H1 (cell line): ENCODE measurements at regions not wholly inside any gene's neighbourhood (a gene's known extent, or its start where the extent isn't known, plus 50 kb on each side); places are given as distances from the start of the nearest gene placed in this dataset.

ENCODE experiments used
- CTCF ChIA-PET: fragments of 300-600 bp; sonication (Branson Sonifier 250); formaldehyde crosslinking; loops from one replicate; lab custom pipeline; 2021; ENCODE audit not compliant: partially characterized antibody; lab: Charles Lee
- POLR2A ChIA-PET: fragments of 300-600 bp; sonication (Branson Sonifier 250); formaldehyde crosslinking; loops from one replicate; lab custom pipeline; 2021; ENCODE audit warnings: inconsistent platforms; ENCODE audit not compliant: partially characterized antibody; lab: Charles Lee
- DNase-seq, 2 experiments: peaks; one replicate each; pipeline versions ENCODE4 v3.0.0 to v3.0.0-alpha.2; 2010 to 2022; ENCODE audit warnings: low spot score in 2 of 2, low read depth in 1 of 2, mixed read lengths in 1 of 2
- FAIRE-seq: peaks from 2 replicates; lab custom pipeline; 2011; peaks lifted over from hg19 to GRCh38; lab: Jason Lieb, UNC
- H2AFZ ChIP-seq: 2 replicates; pipeline ENCODE4 v1.8.1; 2012; ENCODE audit warnings: low read length, inconsistent platforms
- H2AK5ac ChIP-seq: 2 replicates; pipeline ENCODE4 v1.6.1; 2013; ENCODE audit warnings: low read depth, low read length
- H2BK120ac ChIP-seq: replicated peaks from 2 replicates; pipeline ENCODE3; 2013; ENCODE audit warnings: low read depth, low read length, inconsistent platforms
- H2BK12ac ChIP-seq: 2 replicates; pipeline ENCODE4 v1.6.1; 2013; ENCODE audit warnings: low read depth, low read length
- H2BK15ac ChIP-seq: 2 replicates; pipeline ENCODE4 v1.6.1; 2013; ENCODE audit warnings: low read length
- H2BK20ac ChIP-seq: 2 replicates; pipeline ENCODE4 v1.6.1; 2013; ENCODE audit warnings: low read length
- H2BK5ac ChIP-seq: 2 replicates; pipeline ENCODE4 v1.6.1; 2013; ENCODE audit warnings: low read depth, low read length
- H3K14ac ChIP-seq: 2 replicates; pipeline ENCODE4 v1.6.1; 2013; ENCODE audit warnings: inconsistent platforms; ENCODE audit not compliant: insufficient read length
- H3K18ac ChIP-seq: 2 replicates; pipeline ENCODE4 v1.6.1; 2013; ENCODE audit warnings: low read length; ENCODE audit errors: extremely low read depth
- H3K23ac ChIP-seq: 2 replicates; pipeline ENCODE4 v1.6.1; 2013; ENCODE audit warnings: inconsistent platforms; ENCODE audit not compliant: insufficient read length
- H3K23me2 ChIP-seq: 2 replicates; pipeline ENCODE4 v1.6.1; 2013; ENCODE audit warnings: low read depth, low read length
- H3K27ac ChIP-seq: 2 replicates; pipeline ENCODE4 v1.6.1; 2011; ENCODE audit warnings: low read depth, low read length, inconsistent platforms
- H3K27me3 ChIP-seq, 4 experiments: replicated peaks in 1 of 4; 1 replicate in 1 of 4; 2 replicates in 3 of 4; pipeline versions ENCODE4 v1.6.1 to v1.8.1; 2011 to 2013; ENCODE audit warnings: low read length in 3 of 4, mild to moderate bottlenecking in 3 of 4, inconsistent platforms in 2 of 4, mixed read lengths in 2 of 4, moderate library complexity in 1 of 4; ENCODE audit not compliant: control insufficient read depth in 3 of 4, insufficient read depth in 3 of 4; ENCODE audit errors: extremely low read depth in 1 of 4
- H3K36me3 ChIP-seq, 4 experiments: 2 replicates each; pipeline versions ENCODE4 v1.6.1 to v1.8.1; 2011 to 2013; ENCODE audit warnings: mild to moderate bottlenecking in 4 of 4, low read length in 3 of 4, moderate library complexity in 2 of 4, control low read depth in 1 of 4, inconsistent platforms in 1 of 4; ENCODE audit not compliant: insufficient read depth in 4 of 4, control insufficient read depth in 2 of 4
- H3K4ac ChIP-seq: replicated peaks from 2 replicates; pipeline ENCODE3; 2013; ENCODE audit warnings: low read length, low read depth, mixed read lengths, inconsistent platforms; ENCODE audit not compliant: insufficient read length
- H3K4me1 ChIP-seq, 4 experiments: replicated peaks in 1 of 4; 1 replicate in 1 of 4; 2 replicates in 3 of 4; pipeline versions ENCODE4 v1.6.1 to v1.8.1; 2011 to 2013; ENCODE audit warnings: low read length in 3 of 4, inconsistent platforms in 2 of 4, mixed read lengths in 1 of 4; ENCODE audit not compliant: insufficient read depth in 4 of 4, control insufficient read depth in 3 of 4
- H3K4me2 ChIP-seq, 2 experiments: 2 replicates each; pipeline versions ENCODE4 v1.6.1 to v1.8.1; 2011 to 2013; ENCODE audit warnings: low read depth in 2 of 2, low read length in 2 of 2, control low read depth in 1 of 2, inconsistent platforms in 1 of 2, mild to moderate bottlenecking in 1 of 2; ENCODE audit not compliant: insufficient read depth in 1 of 2
- H3K4me3 ChIP-seq, 4 experiments: fragments of 200-600, 300-600 bp in 1 of 4; sonication (generic), shearing (Covaris generic), sonication (Bioruptor Twin) in 1 of 4; 2 replicates each; pipeline versions ENCODE4 v1.5.1 to v1.8.1; 2011 to 2016; ENCODE audit warnings: low read length in 4 of 4, low read depth in 3 of 4, control low read depth in 2 of 4, inconsistent platforms in 2 of 4, mild to moderate bottlenecking in 2 of 4, mixed read lengths in 1 of 4, moderate library complexity in 1 of 4; ENCODE audit not compliant: insufficient read depth in 2 of 4; ENCODE audit errors: extremely low read depth in 1 of 4
- H3K56ac ChIP-seq: replicated peaks from 2 replicates; pipeline ENCODE3; 2013; ENCODE audit warnings: low read depth, mild to moderate bottlenecking, mixed read lengths, low read length, inconsistent platforms; ENCODE audit not compliant: insufficient read length
- H3K79me1 ChIP-seq: 2 replicates; pipeline ENCODE4 v1.6.1; 2013; ENCODE audit warnings: low read depth, low read length, control low read depth
- H3K79me2 ChIP-seq, 2 experiments: 2 replicates each; pipeline versions ENCODE4 v1.6.1 to v1.8.1; 2012 to 2013; ENCODE audit warnings: low read length in 2 of 2, mild to moderate bottlenecking in 2 of 2, inconsistent platforms in 1 of 2; ENCODE audit not compliant: insufficient read depth in 2 of 2, control insufficient read depth in 1 of 2
- H3K9ac ChIP-seq, 4 experiments: replicated peaks in 1 of 4; 1 replicate in 1 of 4; 2 replicates in 3 of 4; pipeline versions ENCODE4 v1.6.1 to v1.8.1; 2011 to 2013; ENCODE audit warnings: low read depth in 3 of 4, low read length in 3 of 4, control low read depth in 2 of 4, mild to moderate bottlenecking in 2 of 4, moderate library complexity in 2 of 4, inconsistent platforms in 1 of 4; ENCODE audit errors: extremely low read depth in 1 of 4
- H3K9me3 ChIP-seq, 2 experiments: 2 replicates each; pipeline versions ENCODE4 v1.6.1 to v1.8.1; 2012 to 2013; ENCODE audit warnings: mild to moderate bottlenecking in 2 of 2, moderate library complexity in 2 of 2, control low read depth in 1 of 2, inconsistent platforms in 1 of 2, low read depth in 1 of 2, low read length in 1 of 2, mixed read lengths in 1 of 2; ENCODE audit not compliant: insufficient read depth in 2 of 2
- H4K20me1 ChIP-seq, 2 experiments: replicated peaks in 1 of 2; 2 replicates each; pipeline versions ENCODE3 to v1.8.1; 2011 to 2013; ENCODE audit warnings: inconsistent platforms in 2 of 2, low read length in 2 of 2, mild to moderate bottlenecking in 1 of 2; ENCODE audit not compliant: insufficient read depth in 2 of 2, control insufficient read depth in 1 of 2
- H4K5ac ChIP-seq: 2 replicates; pipeline ENCODE4 v1.6.1; 2013; ENCODE audit warnings: low read length, low read depth, mixed read lengths, inconsistent platforms; ENCODE audit not compliant: insufficient read length
- H4K8ac ChIP-seq: 2 replicates; pipeline ENCODE4 v1.8.0; 2013; ENCODE audit warnings: mild to moderate bottlenecking, moderate library complexity, low read length, inconsistent platforms; ENCODE audit not compliant: insufficient read depth; ENCODE audit errors: extremely low read depth
- H4K91ac ChIP-seq: replicated peaks from 2 replicates; pipeline ENCODE3; 2013; ENCODE audit warnings: low read length, mixed read lengths, inconsistent platforms; ENCODE audit not compliant: insufficient read length
- CHD1 ChIP-seq: IDR thresholded peaks from 2 replicates; pipeline ENCODE4 v1.6.1; 2012; ENCODE audit warnings: low read depth, low read length, improper control_type of control experiment
- CTBP2 ChIP-seq: IDR thresholded peaks from 2 replicates; pipeline ENCODE4 v1.7.0; 2011; ENCODE audit warnings: borderline replicate concordance, mild to moderate bottlenecking, moderate library complexity, mixed read lengths, low read length; ENCODE audit not compliant: insufficient read depth, insufficient read length
- E2F6 ChIP-seq: IDR thresholded peaks from 2 replicates; pipeline ENCODE4 v1.6.1; 2012; ENCODE audit warnings: inconsistent platforms
- EZH2 ChIP-seq: fragments of 200-600 bp; sonication (generic); IDR thresholded peaks from 2 replicates; pipeline ENCODE4 v1.7.1; 2012; ENCODE audit warnings: low read depth, mild to moderate bottlenecking, moderate library complexity, low read length, inconsistent platforms; ENCODE audit not compliant: severe bottlenecking
- NRF1 ChIP-seq: IDR thresholded peaks from 2 replicates; pipeline ENCODE4 v1.6.1; 2011; ENCODE audit warnings: mild to moderate bottlenecking, low read depth, low read length, improper control_type of control experiment
- POLR2A ChIP-seq, 2 experiments: IDR thresholded peaks; 1 replicate in 1 of 2; 2 replicates in 1 of 2; pipeline ENCODE4 v1.6.1; 2011; ENCODE audit warnings: low read depth in 2 of 2, low read length in 2 of 2, mild to moderate bottlenecking in 2 of 2; ENCODE audit errors: control extremely low read depth in 1 of 2
- POU5F1 ChIP-seq: IDR thresholded peaks from 2 replicates; pipeline ENCODE4 v1.6.1; 2011; ENCODE audit warnings: low read depth, mild to moderate bottlenecking, low read length, moderate library complexity
- RFX5 ChIP-seq: IDR thresholded peaks from 2 replicates; pipeline ENCODE4 v1.6.1; 2011; ENCODE audit warnings: low read depth, low read length, improper control_type of control experiment, borderline replicate concordance
- SP2 ChIP-seq: IDR thresholded peaks from 2 replicates; pipeline ENCODE4 v1.6.1; 2012; ENCODE audit warnings: mild to moderate bottlenecking, low read length, inconsistent platforms
- TAF1 ChIP-seq: IDR thresholded peaks from 2 replicates; pipeline ENCODE4 v1.6.1; 2011; ENCODE audit warnings: mild to moderate bottlenecking, low read depth, low read length
- TAF7 ChIP-seq: optimal IDR thresholded peaks from 2 replicates; pipeline ENCODE3; 2011; ENCODE audit warnings: low read depth, mild to moderate bottlenecking, inconsistent platforms, low read length, moderate library complexity, borderline replicate concordance
- TEAD4 ChIP-seq: IDR thresholded peaks from 2 replicates; pipeline ENCODE4 v1.6.1; 2012; ENCODE audit warnings: low read depth, low read length, inconsistent platforms, mixed read lengths
- WGBS, 2 experiments: shearing (Covaris generic) in 1 of 2; methylation state at CpG; one replicate each; pipeline versions ENCODE4 v1.1.6 to v1.1.7; 2013 to 2015; ENCODE audit warnings: low lambda C conversion rate in 2 of 2, mixed read lengths in 2 of 2, inconsistent platforms in 1 of 2, low coverage in 1 of 2, missing lambda C conversion rate in 1 of 2; ENCODE audit not compliant: insufficient replicate concordance in 2 of 2, insufficient coverage in 1 of 2, insufficient read length in 1 of 2; ENCODE audit errors: extremely low coverage in 1 of 2, missing lambda C conversion rate in 1 of 2; 5-methylcytosine and 5-hydroxymethylcytosine counted together

GRCh38 chr3:80734920-80735319 lies 967.1 kb upstream of the ROBO1 start:
- CTCF ChIA-PET, result no interaction called here
- H2BK120ac ChIP-seq, result no peak overlapping the region
- WGBS, 2 experiments, result 86% methylated on average over 2 of the region's 2 CpGs; no CpG with 5 or more reads in 1 of the 2 experiments
- H2AFZ ChIP-seq, result no peak overlapping the region
- no peak overlapping the region for H3K14ac ChIP-seq
- no peak overlapping the region for H4K8ac ChIP-seq
- no peak overlapping the region for H3K9ac ChIP-seq
- no peak overlapping the region for H2BK20ac ChIP-seq
- H2BK15ac ChIP-seq, result no peak overlapping the region
- no peak for FAIRE-seq
- H3K4me1 ChIP-seq, result no peaks in the 10 kb centered on the region
- no peaks in the 10 kb centered on the region for H3K9me3 ChIP-seq
- H3K4me2 ChIP-seq, result no peak overlapping the region
- no peak overlapping the region for H4K91ac ChIP-seq
- H3K27me3 ChIP-seq, result no peaks in the 10 kb centered on the region
- no peak overlapping the region for H3K18ac ChIP-seq
- H2AK5ac ChIP-seq, result no peak overlapping the region
- H3K27ac ChIP-seq, result no peak overlapping the region
- no peaks in the 10 kb centered on the region for H3K79me2 ChIP-seq
- POLR2A ChIA-PET, result no interaction called here
- H3K79me1 ChIP-seq, result no peaks in the 10 kb centered on the region
- H3K56ac ChIP-seq, result no peak overlapping the region
- H3K23me2 ChIP-seq, result no peaks in the 10 kb centered on the region
- H4K20me1 ChIP-seq, result no peaks in the 10 kb centered on the region
- H3K36me3 ChIP-seq, result no peaks in the 10 kb centered on the region
- H4K5ac ChIP-seq, result no peak overlapping the region
- TF ChIP-seq SP2, result no peak
- TF ChIP-seq TAF1, result no peak
- no peak for TF ChIP-seq RFX5
- TF ChIP-seq E2F6, result no peak
- TF ChIP-seq CTBP2, result no peak
- no peak for TF ChIP-seq EZH2
- TF ChIP-seq TEAD4, result no peak
- TF ChIP-seq CHD1, result no peak
- TF ChIP-seq POLR2A (IDR thresholded peaks at IDR 0.05; ENCODE audit: control extremely low read depth in 1 of 2, low read depth in 2 of 2, low read length in 2 of 2), result no peak
- TF ChIP-seq TAF7, result no peak
- TF ChIP-seq POU5F1, result no peak
- no peak for TF ChIP-seq NRF1
- TF ChIP-seq, all 59 proteins: peak for 0
- DNase-seq, result no peak
- Histone ChIP-seq H3K4me3 (no peak overlapping the region), H2BK12ac (no peak overlapping the region), H3K4ac (no peak overlapping the region), H2BK5ac (no peak overlapping the region), H3K23ac (no peak overlapping the region)
